Ureter (tissue), 1 donor: ENCODE measurements at regions not wholly inside any gene's neighbourhood (a gene's known extent, or its start where the extent isn't known, plus 50 kb on each side); places are given as distances from the start of the nearest gene placed in this dataset.

Experiments used
- DNase-seq: peaks from one replicate; pipeline ENCODE4 v3.0.0-alpha.2; 2020; ENCODE audit warnings: low spot score
- donor health status: DM: yes; HTN: yes; CAD: no.

- DNase-seq: no peak
These were observed 111.1 kb upstream of the SLC66A3 start for GRCh38 chr2:11044201-11044600.

GRCh38 chr2:11045294-11045693 lies 110.0 kb upstream of the SLC66A3 start:
- DNase-seq: no peak

GRCh38 chr2:11048335-11049008 lies 106.8 kb upstream of the SLC66A3 start:
- no peak for DNase-seq

GRCh38 chr2:11050565-11050964 lies 104.7 kb upstream of the SLC66A3 start:
- DNase-seq: no peak

- no peak for DNase-seq
These were observed 104.0 kb upstream of the SLC66A3 start for GRCh38 chr2:11051280-11051679.

GRCh38 chr2:11053546-11053945 lies 101.7 kb upstream of the SLC66A3 start:
- DNase-seq: no peak

GRCh38 chr2:11054783-11055678 lies 100.2 kb upstream of the SLC66A3 start:
- DNase-seq: no peak

- no peak for DNase-seq
These were observed 99.5 kb upstream of the SLC66A3 start for GRCh38 chr2:11055679-11056215.

GRCh38 chr2:11056614-11057013 lies 98.7 kb upstream of the SLC66A3 start:
- DNase-seq: no peak

- DNase-seq: no peak
These were observed 98.2 kb upstream of the SLC66A3 start for GRCh38 chr2:11057031-11057430.

GRCh38 chr2:11058129-11058528 lies 97.1 kb upstream of the SLC66A3 start:
- no peak for DNase-seq

GRCh38 chr2:11060376-11061169 lies 94.7 kb upstream of the SLC66A3 start:
- no peak for DNase-seq

- no peak for DNase-seq
These were observed 89.3 kb upstream of the SLC66A3 start for GRCh38 chr2:11065833-11066485.

GRCh38 chr2:11067221-11068078 lies 87.8 kb upstream of the SLC66A3 start:
- DNase-seq: no peak

GRCh38 chr2:11068079-11068741 lies 87.1 kb upstream of the SLC66A3 start:
- no peak for DNase-seq

- no peak for DNase-seq
These were observed 86.3 kb upstream of the SLC66A3 start for GRCh38 chr2:11068856-11069526.

GRCh38 chr2:11069566-11070185 lies 85.6 kb upstream of the SLC66A3 start:
- no peak for DNase-seq

- no peak for DNase-seq
These were observed 84.1 kb upstream of the SLC66A3 start for GRCh38 chr2:11071211-11071610.

GRCh38 chr2:11071939-11072338 lies 83.3 kb upstream of the SLC66A3 start:
- DNase-seq: no peak
